DND-41 (cell line): ENCODE measurements at regions not wholly inside any gene's neighbourhood (a gene's known extent, or its start where the extent isn't known, plus 50 kb on each side); places are given as distances from the start of the nearest gene placed in this dataset.

Experiments
- CTCF ChIP-seq: IDR thresholded peaks from 2 replicates; pipeline ENCODE4 v1.5.1; 2012; ENCODE audit warnings: borderline replicate concordance, low read length, moderate library complexity, mild to moderate bottlenecking; ENCODE audit not compliant: poor library complexity, severe bottlenecking; ENCODE audit errors: extremely low read depth
- EZH2 ChIP-seq: IDR thresholded peaks from 3 replicates; pipeline ENCODE4 v1.6.1; 2012; ENCODE audit warnings: borderline replicate concordance, low read depth, mild to moderate bottlenecking, moderate library complexity, low read length, inconsistent platforms; ENCODE audit not compliant: severe bottlenecking

DNA sequence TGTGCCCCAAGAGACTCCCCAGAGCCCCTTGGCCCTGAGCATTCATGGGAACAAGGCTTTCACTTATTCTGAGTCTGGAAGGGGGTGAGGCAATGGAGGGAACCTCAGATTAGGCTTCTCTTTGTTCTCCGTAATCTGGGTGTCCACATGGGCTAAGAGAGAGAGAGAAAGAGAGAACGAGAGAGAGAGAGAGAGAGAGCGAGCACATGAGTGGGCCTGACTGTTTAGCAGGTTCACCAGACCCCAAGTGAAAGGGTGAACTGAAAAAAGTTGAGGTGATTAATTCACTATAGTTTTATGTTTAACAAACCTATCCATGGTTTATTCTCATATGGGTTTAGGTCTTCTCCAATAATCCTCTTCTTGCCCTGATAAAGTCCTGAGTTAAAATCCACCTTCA lies 183.4 kb upstream of the VASH1 start:
- no peak for TF ChIP-seq EZH2
- TF ChIP-seq CTCF, result no peak
